GM12878 (cell line): ENCODE measurements at regions not wholly inside any gene's neighbourhood (a gene's known extent, or its start where the extent isn't known, plus 50 kb on each side); places are given as distances from the start of the nearest gene placed in this dataset.

Source experiments
- ATAC-seq: fragments of 200-7000 bp; cut with Tn5 transposase; 3 replicates; pipeline ENCODE4 v1.9.1; 2020; ENCODE audit warnings: mild to moderate bottlenecking, moderate library complexity
- BruUV-seq: library from RNA; stranded (reverse); fragments of 400-500 nt; replicated peaks from 2 replicates; lab custom pipeline; 2021; lab: Mats Ljungman, UMichigan
- CTCF ChIA-PET: fragments of 300-600 bp; sonication (Branson Sonifier 250); formaldehyde crosslinking; extraction: SDS; loops from one replicate; lab custom pipeline; 2021; ENCODE audit warnings: inconsistent platforms; lab: Yijun Ruan, JAX
- POLR2A ChIA-PET: fragments of 350-600 bp; formaldehyde crosslinking; extraction: SDS; loops from one replicate; lab custom pipeline; 2021; ENCODE audit warnings: inconsistent platforms; lab: Charles Lee
- RAD21 ChIA-PET: fragments of 300-600 bp; sonication (Branson Sonifier 250); formaldehyde crosslinking; loops from one replicate; lab custom pipeline; 2023; ENCODE audit warnings: antibody characterized with exemption; ENCODE audit not compliant: unreplicated experiment; lab: Charles Lee
- SMC1A ChIA-PET: fragments of 300-600 bp; sonication (Branson Sonifier 250); formaldehyde crosslinking; loops from one replicate; lab custom pipeline; 2023; ENCODE audit not compliant: unreplicated experiment, uncharacterized antibody; lab: Charles Lee
- DNase-seq: peaks from one replicate; pipeline ENCODE4 v3.0.0-alpha.2; 2011; ENCODE audit warnings: low read depth, low spot score
- FAIRE-seq: peaks from 3 replicates; lab custom pipeline; 2011; peaks lifted over from hg19 to GRCh38; lab: Jason Lieb, UNC
- H2AFZ ChIP-seq: 2 replicates; pipeline ENCODE4 v1.6.0; 2011; ENCODE audit warnings: low read depth, low read length, control low read depth; ENCODE audit not compliant: control insufficient read depth
- H3K27ac ChIP-seq: 2 replicates; pipeline ENCODE4 v1.5.1; 2011; ENCODE audit warnings: control low read depth; ENCODE audit not compliant: control insufficient read depth, insufficient read depth
- H3K27me3 ChIP-seq, 2 experiments: replicated peaks in 1 of 2; 2 replicates each; pipeline versions ENCODE4 v1.6.0 to v1.6.1; 2011; ENCODE audit warnings: low read length in 1 of 2; ENCODE audit not compliant: control insufficient read depth in 2 of 2, insufficient read depth in 2 of 2
- H3K36me3 ChIP-seq, 2 experiments: 2 replicates each; pipeline ENCODE4 v1.5.1; 2011; ENCODE audit warnings: low read length in 1 of 2; ENCODE audit not compliant: control insufficient read depth in 2 of 2, insufficient read depth in 2 of 2
- H3K4me1 ChIP-seq: 2 replicates; pipeline ENCODE4 v1.6.1; 2011; ENCODE audit warnings: mild to moderate bottlenecking, low read length, moderate library complexity, mixed read lengths; ENCODE audit not compliant: control insufficient read depth, insufficient read depth
- H3K4me2 ChIP-seq: 2 replicates; pipeline ENCODE4 v1.6.0; 2011; ENCODE audit warnings: control low read depth; ENCODE audit not compliant: control insufficient read depth, insufficient read depth
- H3K4me3 ChIP-seq: fragments of 200-600 bp; sonication (generic); 2 replicates; pipeline ENCODE4 v1.5.1; 2016
- H3K79me2 ChIP-seq: 2 replicates; pipeline ENCODE4 v1.6.0; 2011; ENCODE audit warnings: low read length; ENCODE audit not compliant: control insufficient read depth, insufficient read depth
- H3K9ac ChIP-seq: 2 replicates; pipeline ENCODE4 v1.8.0; 2011; ENCODE audit warnings: low read length, control low read depth, mixed read lengths; ENCODE audit not compliant: control insufficient read depth, insufficient read depth
- H3K9me3 ChIP-seq: replicated peaks from 3 replicates; pipeline ENCODE4 v1.5.1; 2011; ENCODE audit warnings: mild to moderate bottlenecking, low read length; ENCODE audit not compliant: control insufficient read depth, insufficient read depth
- H4K20me1 ChIP-seq: 2 replicates; pipeline ENCODE4 v1.6.0; 2011; ENCODE audit not compliant: control insufficient read depth, insufficient read depth
- CEBPZ ChIP-seq: fragments of 150-350 bp; IDR thresholded peaks from 2 replicates; pipeline ENCODE4 v1.6.1; 2016; ENCODE audit warnings: low read depth, low read length
- CHD2 ChIP-seq: IDR thresholded peaks from 2 replicates; pipeline ENCODE4 v1.6.1; 2011; ENCODE audit warnings: low read depth, low read length, improper control_type of control experiment, borderline replicate concordance
- E4F1 ChIP-seq: fragments of 450-650 bp; IDR thresholded peaks from 2 replicates; pipeline ENCODE4 v1.6.1; 2018; ENCODE audit warnings: borderline replicate concordance, mild to moderate bottlenecking; ENCODE audit not compliant: partially characterized antibody
- EP300 ChIP-seq, 2 experiments: fragments of 150-350 bp in 1 of 2; IDR thresholded peaks; 2 replicates each; pipeline ENCODE4 v1.6.1; 2011 to 2012; ENCODE audit warnings: low read depth in 2 of 2, low read length in 2 of 2, borderline replicate concordance in 1 of 2, improper control_type of control experiment in 1 of 2, inconsistent platforms in 1 of 2; ENCODE audit not compliant: control insufficient read depth in 1 of 2
- EZH2 ChIP-seq: IDR thresholded peaks from 2 replicates; pipeline ENCODE4 v1.6.1; 2012; ENCODE audit warnings: low read depth, mild to moderate bottlenecking, control low read depth, inconsistent platforms, low read length, borderline replicate concordance; ENCODE audit not compliant: control insufficient read depth
- GATAD2B ChIP-seq: fragments of 450-650 bp; conservative IDR thresholded peaks from 2 replicates; pipeline ENCODE4 v1.6.1; 2017; ENCODE audit warnings: low read depth, mild to moderate bottlenecking, moderate library complexity
- NFYA ChIP-seq: IDR thresholded peaks from 2 replicates; pipeline ENCODE4 v1.6.1; 2011; ENCODE audit warnings: low read depth, mild to moderate bottlenecking, low read length, improper control_type of control experiment, borderline replicate concordance
- POU2F2 ChIP-seq: IDR thresholded peaks from 3 replicates; pipeline ENCODE4 v1.6.1; 2011; ENCODE audit warnings: low read depth, mild to moderate bottlenecking, low read length, borderline replicate concordance
- RAD21 ChIP-seq: IDR thresholded peaks from 2 replicates; pipeline ENCODE4 v1.6.1; 2011; ENCODE audit warnings: mild to moderate bottlenecking, low read depth, low read length, moderate library complexity; ENCODE audit not compliant: insufficient read depth
- SMAD1 ChIP-seq: fragments of 450-650 bp; IDR thresholded peaks from 2 replicates; pipeline ENCODE4 v1.6.1; 2018; ENCODE audit warnings: mild to moderate bottlenecking, low read depth; ENCODE audit not compliant: partially characterized antibody
- YBX1 ChIP-seq: fragments of 450-650 bp; IDR thresholded peaks from 2 replicates; pipeline ENCODE4 v1.6.1; 2016; ENCODE audit warnings: antibody characterized with exemption
- ZBTB40 ChIP-seq: fragments of 450-650 bp; IDR thresholded peaks from 2 replicates; pipeline ENCODE4 v1.6.1; 2016; ENCODE audit warnings: mild to moderate bottlenecking, moderate library complexity, borderline replicate concordance
- ZNF384 ChIP-seq: IDR thresholded peaks from 2 replicates; pipeline ENCODE4 v1.6.1; 2012; ENCODE audit warnings: low read depth, mild to moderate bottlenecking, low read length, improper control_type of control experiment, borderline replicate concordance
- WGBS: methylation state at CpG from one replicate; pipeline ENCODE4 v1.1.6; 2016; ENCODE audit warnings: low lambda C conversion rate; ENCODE audit not compliant: insufficient replicate concordance, insufficient coverage; ENCODE audit errors: missing lambda C conversion rate; 5-methylcytosine and 5-hydroxymethylcytosine counted together
- in situ Hi-C: fragments of 300-500 bp; cut with MboI; formaldehyde crosslinking; loops from 9 replicates; pipeline ENCODE4 v1.14.3; 2018; ENCODE audit warnings: mixed read lengths
- intact Hi-C: fragments of 100-400 bp; cut with micrococcal nuclease; formaldehyde crosslinking; loops from one replicate; pipeline ENCODE4 v1.14.2; 2022; ENCODE audit not compliant: unreplicated experiment

GRCh38 chr6:159325476-159325875, 156.3 kb downstream of the FNDC1 start:
- ChIA-PET SMC1A (no interaction called here), CTCF (no interaction called here), RAD21 (no interaction called here), POLR2A (no interaction called here)
- FAIRE-seq, result no peak
- no peak for ATAC-seq
- no TSS peak for BruUV-seq
- no peak overlapping the region for H3K4me3 ChIP-seq
- in situ Hi-C loops, result no loop called here
- H3K27ac ChIP-seq, result no peak overlapping the region
- H2AFZ ChIP-seq, result no peak overlapping the region
- intact Hi-C loops, result no loop called here
- H3K27me3 ChIP-seq, result no peaks in the 10 kb centered on the region; a peak in 2 of 4 replicates
- no peak overlapping the region for H3K4me2 ChIP-seq
- H3K79me2 ChIP-seq, result no peaks in the 10 kb centered on the region
- H3K4me1 ChIP-seq, result no peaks in the 10 kb centered on the region
- WGBS, result 35% methylated on average over 9 of the region's 9 CpGs
- no peak overlapping the region for H3K9ac ChIP-seq
- no peaks in the 10 kb centered on the region for H3K36me3 ChIP-seq
- H3K9me3 ChIP-seq, result no peaks in the 10 kb centered on the region
- H4K20me1 ChIP-seq, result no peaks in the 10 kb centered on the region
- no peak for DNase-seq
- TF ChIP-seq CEBPZ (no peak), ZBTB40 (no peak), ZNF384 (no peak), SMAD1 (no peak), EZH2 (no peak), E4F1 (no peak), CHD2 (no peak), POU2F2 (no peak), RAD21 (no peak), EP300 (IDR thresholded peaks at IDR 0.05; ENCODE audit: borderline replicate concordance in 1 of 2, control insufficient read depth in 1 of 2, low read depth in 2 of 2, low read length in 2 of 2) (no peak), GATAD2B (no peak), NFYA (no peak), YBX1 (no peak)
